SH-SY5Y (cell line): ENCODE measurements at regions not wholly inside any gene's neighbourhood (a gene's known extent, or its start where the extent isn't known, plus 50 kb on each side); places are given as distances from the start of the nearest gene placed in this dataset.

Experiments used
- GATA2 ChIP-seq: IDR thresholded peaks from 2 replicates; pipeline ENCODE4 v1.6.1; 2011; ENCODE audit warnings: mild to moderate bottlenecking, low read depth, low read length
- GATA3 ChIP-seq: IDR thresholded peaks from 2 replicates; pipeline ENCODE4 v1.6.1; 2011; ENCODE audit warnings: low read depth, mild to moderate bottlenecking, low read length, moderate library complexity

DNA sequence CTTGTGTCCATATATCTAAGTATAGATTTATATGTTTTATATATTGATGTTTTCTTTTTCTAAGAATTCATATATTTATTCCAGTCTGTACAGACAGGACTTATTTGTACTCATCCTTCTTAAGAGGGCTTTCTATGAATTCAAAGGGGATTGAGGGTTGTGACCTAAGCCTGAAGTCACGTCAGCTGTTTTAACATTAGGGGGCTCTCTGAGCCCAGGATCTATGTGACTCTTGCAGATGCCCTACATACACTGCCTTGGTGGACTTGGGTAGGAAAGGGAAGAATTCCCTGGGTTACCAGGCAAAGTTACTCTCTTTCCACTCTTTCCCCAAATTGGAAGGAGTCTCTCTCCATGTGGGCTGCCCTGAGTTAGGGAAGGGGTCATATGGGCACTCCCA is 283.8 kb upstream of the DAB1 start:
- TF ChIP-seq GATA2 (no peak), GATA3 (no peak)
